ENCODE measurements at regions not wholly inside any gene's neighbourhood (a gene's known extent, or its start where the extent isn't known, plus 50 kb on each side); places are given as distances from the start of the nearest gene placed in this dataset.
"Not testable (repeated sequence)": the region's sequence is repeated elsewhere in the genome, so short reads cannot be mapped to it uniquely, and the experiment has no call there.

DNA sequence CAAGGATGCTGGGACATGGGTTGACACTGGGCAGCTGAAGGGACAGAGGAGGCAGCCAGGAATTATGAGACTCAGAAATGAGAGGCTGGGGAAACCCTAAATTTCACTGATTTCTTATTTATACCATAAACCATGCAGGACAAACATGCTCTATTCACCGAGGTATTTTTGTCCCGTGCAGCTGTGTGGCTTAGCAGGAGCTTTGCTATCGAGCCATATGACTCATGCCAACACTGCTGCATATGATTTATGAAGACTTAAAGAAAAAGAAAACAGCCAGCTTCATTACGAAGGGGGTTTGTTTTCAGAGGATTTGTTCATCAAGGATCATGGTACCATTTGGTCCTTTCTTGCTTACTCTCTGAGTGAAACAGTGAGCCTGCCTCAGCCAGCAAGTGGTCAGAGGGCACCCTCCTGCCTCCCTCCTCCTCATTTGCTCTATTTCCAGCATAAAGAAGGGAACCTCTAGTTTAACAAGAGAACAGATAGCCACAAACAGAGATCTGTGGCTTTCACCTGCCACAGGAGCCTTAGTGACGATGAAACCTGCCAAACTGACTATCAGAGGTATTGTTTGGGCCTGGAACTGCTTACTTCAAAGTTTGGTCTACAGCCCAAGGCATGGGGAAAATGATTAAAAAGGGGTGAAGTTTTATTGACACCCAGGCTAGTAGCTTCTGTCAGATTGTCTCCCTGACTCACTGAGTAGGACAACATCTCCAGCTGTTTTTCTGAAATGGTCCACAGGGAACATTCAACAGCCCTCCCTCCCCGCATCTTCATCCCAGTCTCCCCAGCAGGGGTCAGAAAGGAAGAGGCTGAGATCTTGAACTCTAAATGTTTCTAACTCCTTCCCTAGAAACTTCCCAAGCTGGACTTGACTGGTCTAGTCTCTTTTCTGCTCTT is 80.1 kb upstream of the MAML3 start:
- no peak for ATAC-seq
- intact Hi-C loops (cut with DNase I): no loop called here
- DNase-seq (ENCODE audit: missing footprints): no peak

DNA sequence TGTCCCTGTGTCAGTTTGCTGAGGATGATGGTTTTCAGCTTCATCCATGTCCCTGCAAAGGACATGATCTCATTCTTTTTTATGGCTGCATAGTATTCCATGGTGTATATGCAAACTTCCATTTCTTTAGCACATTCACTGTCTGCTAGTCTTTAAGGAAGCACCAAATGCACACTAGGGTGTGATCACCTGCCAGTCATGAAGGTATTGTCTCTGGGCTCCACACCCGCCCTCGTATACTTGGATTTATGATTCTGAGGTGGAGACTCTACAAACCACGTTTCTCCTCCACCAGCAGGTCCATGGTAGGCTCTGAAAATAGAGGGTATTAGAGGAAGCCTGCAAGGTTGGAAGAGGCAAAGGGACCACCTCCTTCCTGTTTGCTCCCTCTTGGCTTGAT is 75.9 kb upstream of the MAML3 start:
- intact Hi-C loops (cut with DNase I): no loop called here
- DNase-seq (ENCODE audit: missing footprints) (no peak), ATAC-seq (no peak)

- intact Hi-C loops (cut with DNase I): no loop called here
- DNase-seq (ENCODE audit: missing footprints) (no peak), ATAC-seq (no peak)
Observed at GRCh38 chr4:140227286-140227685, 73.3 kb upstream of the MAML3 start.

DNA sequence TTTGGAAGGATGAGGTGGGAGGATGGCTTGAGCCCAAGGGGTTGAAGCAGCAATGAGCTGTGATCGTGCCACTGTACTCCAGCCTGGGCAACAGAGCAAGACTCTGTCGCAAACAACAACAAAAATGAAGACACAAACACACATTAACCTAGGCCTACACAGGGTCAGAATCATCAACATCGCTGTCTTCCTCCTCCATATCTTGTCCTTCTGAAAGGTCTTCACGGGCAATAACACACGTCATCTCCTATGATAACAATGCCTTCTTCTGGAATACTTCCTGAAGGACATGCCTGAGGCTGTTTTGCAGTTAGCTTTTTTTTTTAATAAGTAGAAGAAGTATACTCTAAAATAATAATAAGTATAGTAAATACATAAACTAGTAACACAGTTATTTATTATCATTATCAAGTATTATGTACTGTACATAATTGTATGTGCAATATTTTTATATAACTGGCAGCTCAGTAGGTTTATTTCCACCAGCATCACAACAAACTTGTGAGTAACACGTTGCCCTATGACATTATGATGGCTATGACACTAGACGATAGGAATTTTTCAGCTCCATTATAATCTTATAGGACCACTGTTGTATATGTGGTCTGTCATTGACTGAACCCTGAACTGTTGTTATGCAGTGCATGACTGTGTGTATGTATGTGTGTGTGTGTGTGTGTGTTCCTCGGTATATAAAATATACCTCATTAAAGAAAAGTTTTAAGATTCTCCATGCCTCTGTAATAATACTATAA is 69.2 kb upstream of the MAML3 start:
- intact Hi-C loops (cut with DNase I): no loop called here
- no peak for DNase-seq (ENCODE audit: missing footprints)
- ATAC-seq: no peak

GRCh38 chr4:140222171-140222570 is 68.2 kb upstream of the MAML3 start:
- intact Hi-C loops (cut with DNase I): no loop called here
- no peak for DNase-seq (ENCODE audit: missing footprints)
- no peak for ATAC-seq

GRCh38 chr4:140220058-140220457 is 66.1 kb upstream of the MAML3 start:
- DNase-seq (ENCODE audit: missing footprints): no peak
- intact Hi-C loops (cut with DNase I): no loop called here
- ATAC-seq: no peak

DNA sequence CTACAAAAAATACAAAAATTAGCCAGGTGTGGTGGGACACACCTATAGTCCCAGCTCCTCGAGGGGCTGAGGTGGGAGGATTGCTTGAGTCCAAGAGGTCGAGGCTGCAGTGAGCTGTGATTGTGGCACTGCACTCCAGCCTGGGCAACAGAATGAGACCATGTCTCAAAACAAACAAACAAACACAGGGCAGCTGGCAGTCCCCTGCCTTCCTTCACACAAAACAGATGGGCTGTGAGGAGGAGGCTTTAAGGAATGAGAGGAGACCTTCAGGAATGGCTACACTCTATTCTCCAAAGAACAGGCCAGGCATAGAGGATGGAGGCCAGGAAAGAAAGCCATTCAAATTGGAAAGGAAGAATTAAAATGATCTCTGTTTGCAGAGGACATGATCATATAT is 65.6 kb upstream of the MAML3 start:
- intact Hi-C loops (cut with DNase I): no loop called here
- ATAC-seq (no peak), DNase-seq (ENCODE audit: missing footprints) (no peak)

DNA sequence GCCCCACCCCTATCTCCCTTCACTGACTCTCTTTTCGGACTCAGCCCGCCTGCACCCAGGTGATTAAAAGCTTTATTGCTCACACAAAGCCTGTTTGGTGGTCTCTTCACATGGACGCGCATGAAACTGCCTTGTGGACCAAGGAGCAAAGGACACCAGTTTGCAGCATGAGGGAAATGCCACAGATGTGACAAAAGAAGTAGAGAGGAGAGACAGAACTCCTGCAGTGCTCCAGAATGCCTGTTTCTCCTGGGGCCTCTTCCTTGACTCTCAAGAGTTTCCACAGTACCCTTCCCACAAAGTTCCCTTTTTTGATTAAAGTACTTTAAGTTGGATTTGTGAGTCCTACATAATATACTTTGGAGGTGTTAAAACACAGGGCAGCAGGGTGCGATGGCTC is 65.1 kb upstream of the MAML3 start:
- intact Hi-C loops (cut with DNase I); ATAC-seq; DNase-seq (ENCODE audit: missing footprints): not testable (repeated sequence)

- no peak for DNase-seq (ENCODE audit: missing footprints)
- ATAC-seq: no peak
- intact Hi-C loops (cut with DNase I): no loop called here
Observed at GRCh38 chr4:140213749-140214148, 59.8 kb upstream of the MAML3 start.

GRCh38 chr4:140213116-140213515 is 59.1 kb upstream of the MAML3 start:
- ATAC-seq: no peak
- intact Hi-C loops (cut with DNase I): no loop called here

GRCh38 chr4:140212646-140213045 is 58.7 kb upstream of the MAML3 start:
- no peak for ATAC-seq
- DNase-seq (ENCODE audit: missing footprints): no peak
- intact Hi-C loops (cut with DNase I): no loop called here

More at GRCh38 chr4:140213116-140213515, 59.1 kb upstream of the MAML3 start:
- DNase-seq (ENCODE audit: missing footprints): no peak

GRCh38 chr4:140212194-140212593 is 58.2 kb upstream of the MAML3 start:
- intact Hi-C loops (cut with DNase I): no loop called here
- ATAC-seq (no peak), DNase-seq (ENCODE audit: missing footprints) (no peak)

DNA sequence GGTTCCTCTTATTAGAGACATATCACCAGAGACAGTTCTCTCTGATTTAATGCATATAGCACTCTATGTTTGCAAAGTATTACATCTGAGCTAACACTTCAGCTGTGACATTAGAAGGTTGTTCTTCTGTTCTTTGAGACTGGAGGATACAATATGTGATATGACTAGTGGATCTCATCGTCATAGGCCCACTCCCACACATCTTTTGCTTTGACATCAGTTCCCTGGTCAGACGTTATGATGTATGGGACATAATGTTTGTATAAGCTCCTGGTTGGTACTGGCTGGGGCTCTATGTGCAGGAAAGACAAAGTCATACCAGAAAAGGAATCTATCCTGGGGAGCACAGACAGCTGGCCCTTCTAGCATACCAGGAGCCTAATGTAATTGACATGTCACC is 57.7 kb upstream of the MAML3 start:
- intact Hi-C loops (cut with DNase I): no loop called here
- ATAC-seq: no peak
- no peak for DNase-seq (ENCODE audit: missing footprints)

- no peak for DNase-seq (ENCODE audit: missing footprints)
- intact Hi-C loops (cut with DNase I): no loop called here
- no peak for ATAC-seq
Observed at GRCh38 chr4:140211161-140211560, 57.2 kb upstream of the MAML3 start.

GRCh38 chr4:140208921-140209320 is 54.9 kb upstream of the MAML3 start:
- intact Hi-C loops (cut with DNase I): no loop called here
- ATAC-seq (no peak), DNase-seq (ENCODE audit: missing footprints) (no peak)

Measured in Right ventricle myocardium inferior (tissue), 1 donor.